NT2/D1 (cell line): ENCODE measurements at regions not wholly inside any gene's neighbourhood (a gene's known extent, or its start where the extent isn't known, plus 50 kb on each side); places are given as distances from the start of the nearest gene placed in this dataset.

Experiments
- SUZ12 ChIP-seq: IDR thresholded peaks from 2 replicates; pipeline ENCODE4 v1.6.1; 2011; ENCODE audit not compliant: insufficient read length, insufficient read depth; ENCODE audit errors: extremely low read depth
- YY1 ChIP-seq: IDR thresholded peaks from 2 replicates; pipeline ENCODE4 v1.6.1; 2011; ENCODE audit not compliant: insufficient read length, insufficient read depth
- ZNF274 ChIP-seq: IDR thresholded peaks from 2 replicates; pipeline ENCODE4 v1.6.1; 2011; ENCODE audit warnings: mild to moderate bottlenecking, low read depth, low read length

- TF ChIP-seq ZNF274: no peak
- TF ChIP-seq YY1: no peak
- TF ChIP-seq SUZ12: no peak
Observed at GRCh38 chr1:187631984-187632383, 803.2 kb downstream of the PLA2G4A start.
